Common myeloid progenitor, CD34-positive (primary cell): ENCODE measurements at regions not wholly inside any gene's neighbourhood (a gene's known extent, or its start where the extent isn't known, plus 50 kb on each side); places are given as distances from the start of the nearest gene placed in this dataset.

Experiments
- CTCF ChIA-PET: fragments of 350-600 bp; sonication (Branson Sonifier 250); formaldehyde crosslinking; loops from one replicate; lab custom pipeline; 2021; ENCODE audit warnings: antibody characterized with exemption; lab: Charles Lee
- POLR2A ChIA-PET: fragments of 350-600 bp; sonication (Branson Sonifier 250); formaldehyde crosslinking; loops from one replicate; lab custom pipeline; 2021; ENCODE audit warnings: antibody characterized with exemption; lab: Charles Lee
- DNase-seq, 3 donors: peaks; one replicate each; pipeline versions ENCODE4 v3.0.0 to v3.0.0-alpha.2; 2013
- H3K27ac ChIP-seq, 2 experiments: 1 replicate in 1 of 2; 2 replicates in 1 of 2; pipeline ENCODE4 v1.7.0; 2013; ENCODE audit warnings: inconsistent platforms in 2 of 2, low read length in 2 of 2, mild to moderate bottlenecking in 2 of 2, low read depth in 1 of 2, moderate library complexity in 1 of 2; ENCODE audit not compliant: severe bottlenecking in 2 of 2, insufficient read depth in 1 of 2, poor library complexity in 1 of 2
- H3K27me3 ChIP-seq, 5 experiments: replicated peaks in 2 of 5; 1 replicate in 3 of 5; 2 replicates in 2 of 5; pipeline versions ENCODE4 v1.6.1 to v1.7.0; 2013; ENCODE audit warnings: low read length in 4 of 5, mild to moderate bottlenecking in 2 of 5, moderate library complexity in 2 of 5, inconsistent platforms in 1 of 5; ENCODE audit not compliant: insufficient read depth in 5 of 5, control insufficient read depth in 4 of 5
- H3K36me3 ChIP-seq, 4 experiments: 1 replicate in 2 of 4; 2 replicates in 2 of 4; pipeline versions ENCODE4 v1.6.1 to v1.7.0; 2013; ENCODE audit warnings: low read length in 3 of 4, control low read depth in 1 of 4, mild to moderate bottlenecking in 1 of 4; ENCODE audit not compliant: control insufficient read depth in 4 of 4, insufficient read depth in 4 of 4
- H3K4me1 ChIP-seq, 4 experiments: 1 replicate in 3 of 4; 2 replicates in 1 of 4; pipeline versions ENCODE4 v1.6.1 to v1.7.1; 2013; ENCODE audit warnings: low read length in 3 of 4, mild to moderate bottlenecking in 3 of 4, control low read depth in 1 of 4, inconsistent platforms in 1 of 4, moderate library complexity in 1 of 4; ENCODE audit not compliant: control insufficient read depth in 4 of 4, insufficient read depth in 4 of 4; ENCODE audit errors: control extremely low read depth in 1 of 4
- H3K4me3 ChIP-seq, 7 experiments: 1 replicate in 4 of 7; 2 replicates in 3 of 7; pipeline versions ENCODE4 v1.5.1 to v1.7.0; 2013; ENCODE audit warnings: mild to moderate bottlenecking in 7 of 7, low read length in 6 of 7, moderate library complexity in 6 of 7, inconsistent platforms in 2 of 7, low read depth in 2 of 7, control low read depth in 1 of 7; ENCODE audit not compliant: insufficient read depth in 4 of 7, control insufficient read depth in 1 of 7; ENCODE audit errors: extremely low read depth in 1 of 7
- H3K9me3 ChIP-seq, 5 experiments: 1 replicate in 4 of 5; 2 replicates in 1 of 5; pipeline versions ENCODE4 v1.6.1 to v1.7.1; 2013; ENCODE audit warnings: low read length in 4 of 5, mild to moderate bottlenecking in 2 of 5, inconsistent platforms in 1 of 5, low read depth in 1 of 5, moderate library complexity in 1 of 5; ENCODE audit not compliant: control insufficient read depth in 4 of 5, insufficient read depth in 2 of 5; ENCODE audit errors: control extremely low read depth in 1 of 5
- WGBS: methylation state at CpG from one replicate; pipeline ENCODE4 v1.1.5; 2013; ENCODE audit not compliant: insufficient coverage; 5-methylcytosine and 5-hydroxymethylcytosine counted together

DNA sequence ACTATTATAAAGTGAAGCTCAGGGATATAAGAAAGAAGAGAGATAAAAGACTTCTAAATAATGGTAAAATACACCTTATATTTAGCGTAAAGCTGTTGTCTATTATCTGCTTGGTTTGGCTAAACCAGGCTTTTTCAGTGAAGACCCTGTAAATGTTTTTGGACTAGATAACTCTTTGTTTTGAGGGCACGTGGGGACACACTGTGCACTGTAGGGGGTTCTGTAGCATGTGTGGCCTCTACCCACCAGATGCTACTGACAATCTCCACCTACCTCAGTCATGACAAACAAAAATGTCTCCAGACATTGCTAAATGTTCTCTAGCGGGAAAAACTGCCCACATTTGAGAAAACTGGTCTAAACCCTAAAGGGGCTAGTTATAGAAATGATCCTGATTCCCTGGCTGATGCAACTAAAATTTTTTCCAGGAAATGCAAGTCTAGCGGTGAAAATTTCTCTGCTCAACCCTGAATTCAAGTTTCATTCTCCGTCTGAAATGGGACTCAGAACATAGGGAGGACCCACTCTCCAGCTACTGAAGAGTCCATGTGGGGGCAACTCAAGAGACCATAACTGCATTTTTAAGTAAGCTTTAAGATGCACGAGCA lies 355.2 kb upstream of the RASGEF1B start:
- 84% methylated on average over 5 of the region's 6 CpGs for WGBS
- H3K9me3 ChIP-seq: peaks cover 0 to 4% (median 0%) of the 10 kb centered on the region in 5 experiments

DNA sequence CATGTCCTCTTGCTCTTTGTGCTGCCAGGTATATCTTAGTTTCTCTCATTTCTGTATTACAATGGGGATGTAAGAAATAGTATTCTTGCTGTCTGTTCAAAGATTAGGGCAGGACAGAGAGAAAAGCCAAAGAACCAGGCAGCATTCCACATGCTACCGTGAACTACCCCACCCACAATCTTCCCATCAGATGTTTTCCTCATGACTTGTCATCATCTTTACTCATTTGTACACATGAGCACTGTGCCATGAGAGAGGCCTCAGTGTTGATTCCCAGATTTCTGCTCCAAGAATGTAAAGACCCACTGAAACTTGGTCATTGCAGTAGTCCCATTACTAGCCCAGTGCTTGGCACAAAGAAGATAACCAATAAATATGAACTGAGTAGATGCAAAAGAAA lies 354.6 kb upstream of the RASGEF1B start:
- WGBS: 100% methylated on average over 1 of the region's 1 CpG
- no peak for DNase-seq
- H3K36me3 ChIP-seq: no peaks in the 10 kb centered on the region
- H3K9me3 ChIP-seq: peaks cover 0 to 4% (median 0%) of the 10 kb centered on the region in 5 experiments
- H3K4me1 ChIP-seq: no peaks in the 10 kb centered on the region
- no peak overlapping the region for H3K27ac ChIP-seq
- CTCF ChIA-PET: no interaction called here
- no peaks in the 10 kb centered on the region for H3K27me3 ChIP-seq
- POLR2A ChIA-PET: interaction anchor here (0.6 kb wide), 1 partner anchor 180 kb away, joined by 4 read pairs; no protein-coding TSS in a partner anchor
- H3K4me3 ChIP-seq: no peak overlapping the region

More for the DNA sequence above, 355.2 kb upstream of the RASGEF1B start:
- H3K27me3 ChIP-seq: no peaks in the 10 kb centered on the region
- no peaks in the 10 kb centered on the region for H3K4me1 ChIP-seq
- DNase-seq: no peak
- no peak overlapping the region for H3K4me3 ChIP-seq
- ChIA-PET POLR2A (interaction anchor here (0.6 kb wide), 2 partner anchors 180 to 531 kb away, joined by 3 to 4 read pairs; no protein-coding TSS in a partner anchor), CTCF (no interaction called here)
- no peak overlapping the region for H3K27ac ChIP-seq
- H3K36me3 ChIP-seq: no peaks in the 10 kb centered on the region

DNA sequence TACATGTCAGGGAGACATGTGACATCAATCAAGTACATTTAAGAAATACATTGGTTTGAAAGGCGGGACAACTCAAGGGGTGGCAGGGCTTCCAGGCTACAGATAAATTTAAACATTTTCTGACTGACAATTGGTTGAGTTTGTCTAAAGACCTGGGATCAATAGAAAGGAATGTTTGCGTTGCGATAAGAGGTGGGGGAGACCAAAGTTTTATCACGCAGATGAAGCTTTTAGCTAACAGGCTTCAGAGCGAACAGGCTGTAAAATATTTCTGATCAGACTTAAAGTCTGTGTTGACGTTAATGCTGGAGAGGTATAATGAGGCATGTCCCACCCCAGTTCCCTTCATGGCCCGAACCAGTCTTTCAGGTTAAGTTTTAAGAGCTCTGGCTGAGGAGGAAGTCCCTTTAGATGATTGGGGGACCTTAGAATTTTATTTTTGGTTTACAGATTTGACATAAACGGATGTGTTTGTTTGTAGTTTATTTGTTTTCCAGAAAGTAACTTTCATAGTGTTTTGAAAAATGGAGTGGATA lies 346.7 kb upstream of the RASGEF1B start:
- WGBS: 99% methylated on average over 7 of the region's 8 CpGs
- peaks cover 0 to 19% (median 13%) of the 10 kb centered on the region in 4 experiments for H3K4me1 ChIP-seq
- DNase-seq: no peak
- no peak overlapping the region for H3K27ac ChIP-seq
- H3K4me3 ChIP-seq: no peak overlapping the region
- POLR2A ChIA-PET: no interaction called here
- no peaks in the 10 kb centered on the region for H3K36me3 ChIP-seq
- H3K9me3 ChIP-seq: peaks cover 0 to 3% (median 0%) of the 10 kb centered on the region in 5 experiments
- no peaks in the 10 kb centered on the region for H3K27me3 ChIP-seq
- CTCF ChIA-PET: no interaction called here

DNA sequence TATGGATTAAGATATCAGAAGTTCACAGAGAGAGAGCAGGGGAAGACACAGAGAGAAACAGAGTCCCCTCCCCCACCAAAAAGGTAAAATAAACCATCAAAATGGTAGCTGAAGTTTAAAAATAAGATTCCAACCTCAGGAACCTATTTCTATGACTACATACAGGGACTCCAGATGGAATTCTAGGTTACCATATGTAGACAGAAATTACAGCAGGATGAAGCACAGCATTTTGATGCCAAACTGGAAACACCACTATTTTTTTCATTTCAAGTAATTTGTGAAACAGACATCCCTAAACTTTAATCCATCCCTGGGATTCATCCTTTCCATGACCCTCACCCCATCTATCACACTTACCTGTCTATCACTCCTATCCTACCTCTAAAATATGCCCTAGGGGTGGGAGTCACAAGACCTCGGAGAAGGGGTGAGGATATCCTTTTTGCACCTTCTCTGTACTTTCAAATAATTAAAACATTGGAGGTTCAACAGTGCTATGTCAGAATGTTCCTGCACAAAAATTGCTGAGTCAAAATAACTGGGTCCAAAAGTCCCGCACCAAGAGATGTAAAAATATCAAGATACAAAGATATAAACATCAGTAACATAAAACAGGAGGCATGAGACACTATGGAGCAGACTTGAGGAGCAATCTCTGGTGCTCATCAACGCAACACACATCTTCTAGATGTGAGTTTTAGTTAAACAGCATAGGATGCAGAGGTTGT lies 344.5 kb upstream of the RASGEF1B start:
- WGBS: 100% methylated on average over 1 of the region's 3 CpGs
- POLR2A ChIA-PET: no interaction called here
- CTCF ChIA-PET: no interaction called here
- no peak for DNase-seq
- Histone ChIP-seq H3K36me3 (no peaks in the 10 kb centered on the region), H3K9me3 (no peaks in the 10 kb centered on the region), H3K4me3 (no peak overlapping the region), H3K4me1 (peaks cover 0 to 19% (median 13%) of the 10 kb centered on the region in 4 experiments), H3K27me3 (no peaks in the 10 kb centered on the region), H3K27ac (no peak overlapping the region)

DNA sequence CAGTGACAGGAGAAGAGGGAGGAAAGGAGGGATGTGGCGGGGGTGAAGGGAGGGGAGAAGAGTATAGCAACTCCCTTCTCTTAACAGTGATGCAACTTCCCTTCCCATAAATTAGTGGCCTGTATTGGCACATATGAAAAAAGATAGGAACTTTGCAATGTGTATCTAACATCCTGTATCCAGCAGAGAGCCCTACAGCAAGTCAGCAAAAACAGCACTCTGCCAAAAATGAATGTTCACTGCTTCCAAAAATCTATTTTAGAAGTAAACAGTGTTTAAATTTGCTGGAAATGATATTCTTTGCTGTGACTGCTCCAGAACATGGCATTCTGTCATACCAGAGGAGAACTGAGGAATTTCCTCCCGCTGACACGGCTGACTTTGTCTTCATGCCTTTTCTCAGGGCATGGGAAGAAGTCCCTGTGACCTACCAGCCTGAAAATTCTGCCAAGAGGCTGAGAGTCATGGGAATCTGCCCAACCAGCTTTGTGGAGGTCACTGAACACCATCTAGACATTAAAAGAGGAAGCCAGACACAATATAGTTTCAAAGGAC lies 343.4 kb upstream of the RASGEF1B start:
- Histone ChIP-seq H3K36me3 (no peaks in the 10 kb centered on the region), H3K9me3 (no peaks in the 10 kb centered on the region), H3K4me1 (peaks cover 0 to 19% (median 13%) of the 10 kb centered on the region in 4 experiments), H3K27ac (no peak overlapping the region), H3K27me3 (no peaks in the 10 kb centered on the region), H3K4me3 (peak overlapping the region in 1 of 7 experiments; percentile 6)
- ChIA-PET POLR2A (no interaction called here), CTCF (interaction anchor here (0.7 kb wide), 1 partner anchor 155 kb away, joined by 3 read pairs; no protein-coding TSS in a partner anchor)
- WGBS: 39% methylated on average over 2 of the region's 3 CpGs
- DNase-seq: peak in 2 of 3 donors; percentile 42 to 50

DNA sequence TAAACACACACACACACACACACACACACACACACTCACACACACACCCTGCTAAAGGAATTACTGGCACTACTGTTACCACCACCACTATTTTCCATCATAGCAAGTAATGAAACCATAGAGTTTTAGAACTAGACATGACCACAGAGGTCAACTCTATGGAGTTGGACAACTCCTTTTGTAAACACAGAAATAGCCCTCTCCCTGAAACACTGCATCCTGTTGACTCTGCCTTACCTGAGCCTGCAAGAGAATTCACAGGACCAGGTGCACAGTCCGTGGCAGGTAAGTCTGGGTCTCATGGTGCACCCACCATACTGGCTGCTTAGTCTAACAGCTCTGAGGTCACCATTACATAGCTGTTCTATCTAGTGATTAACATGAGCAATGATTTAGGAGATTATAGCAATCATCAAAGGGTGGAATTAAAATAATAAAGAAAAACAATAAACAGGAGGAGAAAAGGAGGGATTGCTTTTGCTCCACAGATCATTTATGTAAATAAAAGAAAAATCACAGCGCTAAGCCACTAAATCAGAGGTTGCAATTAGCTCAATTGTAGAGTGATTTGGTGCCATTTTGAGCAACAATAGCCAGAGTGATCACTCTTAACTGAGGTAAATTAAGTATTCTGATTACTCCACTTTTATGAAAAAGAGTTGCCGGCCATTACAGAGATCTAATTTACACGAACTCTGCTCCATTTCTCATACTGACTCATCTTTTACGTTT lies 340.0 kb upstream of the RASGEF1B start:
- WGBS: 93% methylated on average over 4 of the region's 5 CpGs
- Histone ChIP-seq H3K36me3 (no peaks in the 10 kb centered on the region), H3K4me1 (peaks cover 3 to 29% (median 19%) of the 10 kb centered on the region in 4 experiments), H3K4me3 (no peak overlapping the region), H3K27me3 (no peaks in the 10 kb centered on the region), H3K9me3 (no peaks in the 10 kb centered on the region), H3K27ac (no peak overlapping the region)
- POLR2A ChIA-PET: no interaction called here
- CTCF ChIA-PET: no interaction called here
- DNase-seq: no peak
